Left kidney (tissue), 1 donor: ENCODE measurements at regions not wholly inside any gene's neighbourhood (a gene's known extent, or its start where the extent isn't known, plus 50 kb on each side); places are given as distances from the start of the nearest gene placed in this dataset.

Source experiments
- DNase-seq: peaks from one replicate; pipeline ENCODE4 v3.0.0-alpha.2; 2013

DNA sequence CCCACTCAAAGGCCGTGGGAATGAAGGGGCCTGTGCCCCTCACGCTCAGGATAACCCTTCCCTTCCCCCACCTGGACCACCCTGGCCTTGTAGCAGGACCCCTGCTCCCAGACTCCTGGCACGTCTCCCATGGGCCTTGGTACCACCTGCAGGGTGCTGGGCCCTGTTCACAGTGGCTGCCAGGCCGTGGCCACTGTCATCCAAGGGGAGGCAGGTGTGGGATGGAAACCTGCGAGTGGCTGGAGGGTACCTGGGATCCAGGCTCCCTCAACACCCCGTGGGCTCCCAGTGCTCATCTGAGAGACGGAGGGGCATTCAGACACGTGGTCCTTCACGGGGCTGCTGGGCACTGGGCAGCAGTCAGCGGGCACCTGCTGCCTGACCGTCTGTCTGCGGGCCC is 75.6 kb upstream of the CIBAR2 start:
- no peak for DNase-seq

DNA sequence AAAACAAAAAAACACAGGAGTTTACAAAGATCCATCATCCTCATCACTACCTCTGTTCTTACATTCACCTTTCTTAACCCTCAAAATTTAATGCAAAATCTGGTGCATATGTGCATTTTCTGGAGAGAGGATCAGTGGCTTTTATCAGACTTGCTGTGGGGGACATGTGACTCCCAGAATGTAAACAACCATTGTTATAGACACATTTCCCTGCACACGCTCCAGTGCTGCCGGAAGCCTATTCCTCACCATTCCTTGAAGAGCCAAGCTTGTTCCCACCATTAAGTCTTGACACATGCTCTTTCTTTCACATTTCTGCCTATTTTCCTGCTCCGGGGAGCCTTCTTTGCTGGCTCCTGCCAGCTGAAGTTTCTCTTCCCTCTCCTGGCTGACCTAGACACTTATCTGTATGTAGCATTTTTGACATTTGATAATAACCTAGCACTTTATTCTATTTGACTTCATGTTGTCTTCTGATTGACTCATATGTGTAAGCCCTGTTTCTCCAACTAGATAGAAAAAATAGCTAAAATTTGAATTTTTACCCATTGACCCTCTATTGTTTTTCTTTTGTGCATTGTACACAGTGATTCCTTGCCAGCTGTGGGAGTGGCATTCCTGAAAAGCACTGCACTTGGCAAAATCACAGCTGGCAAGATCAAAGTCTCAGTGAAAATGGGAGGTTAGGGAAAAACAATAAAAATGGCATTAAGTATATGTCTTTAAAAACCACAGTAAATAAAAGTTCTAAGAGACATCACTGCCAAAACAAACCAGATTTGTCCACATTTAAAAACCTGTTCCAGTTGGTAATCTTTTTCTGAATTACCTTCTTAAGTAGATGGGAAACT is 76.8 kb upstream of the CIBAR2 start:
- DNase-seq: no peak

DNA sequence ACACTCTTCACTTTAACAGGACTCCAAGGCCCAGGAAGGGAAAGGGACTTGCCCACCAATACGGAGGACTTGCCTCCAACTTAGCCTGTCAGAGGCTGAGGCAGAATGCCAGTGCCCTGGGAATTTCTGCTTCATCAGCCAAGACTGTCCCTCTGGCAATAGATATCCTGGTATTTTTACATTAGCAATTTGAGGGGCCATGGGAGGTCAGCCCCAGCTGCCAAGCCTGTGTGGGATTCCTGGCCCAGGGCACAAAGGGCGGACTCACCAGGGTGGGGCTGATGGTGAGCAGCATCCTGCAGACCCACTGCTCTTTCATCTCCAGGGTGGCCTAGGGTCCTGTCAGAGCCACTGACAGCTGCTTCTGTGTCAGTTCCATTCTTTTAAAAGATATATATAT is 78.3 kb upstream of the CIBAR2 start:
- no peak for DNase-seq

DNA sequence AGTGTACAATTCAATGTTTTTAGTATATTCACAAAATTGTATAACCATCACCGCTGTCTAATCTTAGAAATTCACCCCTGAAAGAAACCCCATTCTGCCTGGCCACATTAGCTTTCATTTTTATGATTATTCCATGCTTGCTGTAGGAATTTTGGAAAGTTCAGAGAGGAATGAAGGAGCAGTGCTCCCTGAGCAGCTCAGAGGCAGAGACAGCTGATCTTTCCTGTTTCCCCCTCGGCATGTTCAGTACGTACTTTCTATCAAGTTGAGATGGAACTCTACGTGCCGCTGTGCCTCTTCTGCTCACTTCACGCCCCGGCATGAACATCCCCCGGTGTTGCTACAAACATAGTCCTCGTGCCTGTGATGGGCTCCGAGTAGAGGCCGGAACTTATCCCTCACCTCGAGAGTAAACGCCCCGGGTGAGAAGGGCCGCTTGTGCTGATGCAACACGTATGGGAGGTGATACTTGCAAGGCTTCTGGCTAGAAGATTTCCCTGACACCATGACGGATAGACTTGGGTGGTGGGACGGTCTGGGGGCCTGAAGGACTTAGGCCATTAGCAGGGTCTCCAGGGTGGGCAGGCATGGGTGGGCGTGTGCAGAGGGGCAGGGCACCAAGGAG is 79.2 kb upstream of the CIBAR2 start:
- DNase-seq: no peak

DNA sequence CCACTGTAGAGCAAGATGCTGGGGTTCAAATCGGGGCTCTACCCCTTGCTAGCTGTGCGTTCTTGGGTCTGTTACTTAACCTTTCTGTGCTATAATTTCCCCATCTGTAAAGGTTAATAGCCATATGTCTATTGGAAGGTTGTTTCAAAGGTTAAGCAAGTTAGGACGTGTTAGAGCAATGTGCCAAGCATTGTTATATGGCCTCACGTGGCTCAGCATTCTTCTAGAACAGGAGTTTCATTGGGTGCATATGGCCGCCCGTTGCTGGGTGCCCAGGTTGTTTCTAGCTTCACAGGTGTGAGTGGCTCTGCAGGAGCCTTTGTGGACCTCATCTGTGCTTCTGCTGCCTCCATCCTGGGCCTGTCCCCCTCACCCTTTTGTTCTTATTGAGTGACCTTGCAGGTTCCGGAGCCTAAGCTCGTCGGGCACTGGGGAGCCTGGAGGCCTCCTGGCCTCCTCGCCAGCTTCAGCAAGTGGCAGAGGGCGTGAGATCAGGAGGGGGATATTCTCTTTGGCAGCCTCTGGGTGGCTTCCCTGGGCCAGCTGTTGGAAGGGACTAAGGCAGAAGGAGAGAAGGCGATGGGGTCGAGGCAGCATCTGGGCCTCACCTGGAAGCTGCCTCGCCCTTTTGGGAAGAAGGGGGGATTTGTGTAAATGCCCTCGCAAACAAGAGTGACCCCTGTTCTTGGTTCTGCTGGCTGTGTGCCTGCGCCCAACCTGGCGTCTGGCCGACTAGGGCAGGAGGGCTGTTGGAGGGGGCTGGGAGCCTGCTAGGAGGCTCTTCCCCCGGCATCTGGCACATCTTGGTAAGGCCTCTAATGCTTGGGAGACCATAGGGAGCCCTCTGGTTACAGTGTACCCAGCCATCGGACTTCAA is 80.2 kb upstream of the CIBAR2 start:
- no peak for DNase-seq

DNA sequence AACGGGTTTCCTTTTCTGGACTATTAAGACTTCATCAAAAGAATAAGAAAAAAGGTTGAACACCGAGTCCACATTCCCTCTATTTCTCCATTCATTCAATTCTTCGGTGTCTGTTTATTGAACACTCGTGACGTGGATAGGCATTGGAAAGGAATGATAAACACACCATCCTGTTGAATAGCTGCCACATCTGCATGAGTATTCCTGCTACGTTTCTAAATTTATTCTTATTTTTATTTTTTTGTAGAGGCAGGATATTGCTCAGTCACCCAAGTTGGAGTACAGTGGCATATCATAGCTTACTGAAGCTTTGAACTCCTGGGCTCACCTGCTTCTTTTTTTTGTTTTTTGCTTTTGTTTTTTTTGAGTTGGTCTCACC is 80.8 kb upstream of the CIBAR2 start:
- no peak for DNase-seq

- no peak for DNase-seq
Measured at GRCh38 chr16:85193876-85194275, 81.6 kb upstream of the CIBAR2 start.

- no peak for DNase-seq
Measured at GRCh38 chr16:85194307-85195270, 82.3 kb upstream of the CIBAR2 start.

DNA sequence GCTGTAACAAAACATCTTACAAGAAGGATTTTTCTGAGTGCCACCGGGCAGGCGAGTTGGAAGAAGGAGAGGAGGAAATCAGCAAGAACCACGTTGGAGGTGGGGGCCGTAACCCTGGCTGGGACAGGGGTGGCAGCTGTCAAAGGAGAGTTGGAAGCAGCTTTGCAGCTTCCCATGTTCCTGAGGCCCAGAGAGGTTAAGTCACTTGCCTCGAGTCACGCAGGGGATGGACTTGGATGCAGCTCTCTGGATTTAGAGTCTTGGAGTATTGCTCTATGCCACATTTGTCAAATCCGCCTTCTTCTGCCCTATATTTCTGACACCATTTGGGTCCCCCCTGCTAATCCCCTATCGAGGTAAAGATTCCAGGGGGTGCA is 83.0 kb upstream of the CIBAR2 start:
- no peak for DNase-seq

- no peak for DNase-seq
Measured at GRCh38 chr16:85195900-85196772, 83.9 kb upstream of the CIBAR2 start.

- no peak for DNase-seq
Measured at GRCh38 chr16:85196976-85197375, 84.7 kb upstream of the CIBAR2 start.

DNA sequence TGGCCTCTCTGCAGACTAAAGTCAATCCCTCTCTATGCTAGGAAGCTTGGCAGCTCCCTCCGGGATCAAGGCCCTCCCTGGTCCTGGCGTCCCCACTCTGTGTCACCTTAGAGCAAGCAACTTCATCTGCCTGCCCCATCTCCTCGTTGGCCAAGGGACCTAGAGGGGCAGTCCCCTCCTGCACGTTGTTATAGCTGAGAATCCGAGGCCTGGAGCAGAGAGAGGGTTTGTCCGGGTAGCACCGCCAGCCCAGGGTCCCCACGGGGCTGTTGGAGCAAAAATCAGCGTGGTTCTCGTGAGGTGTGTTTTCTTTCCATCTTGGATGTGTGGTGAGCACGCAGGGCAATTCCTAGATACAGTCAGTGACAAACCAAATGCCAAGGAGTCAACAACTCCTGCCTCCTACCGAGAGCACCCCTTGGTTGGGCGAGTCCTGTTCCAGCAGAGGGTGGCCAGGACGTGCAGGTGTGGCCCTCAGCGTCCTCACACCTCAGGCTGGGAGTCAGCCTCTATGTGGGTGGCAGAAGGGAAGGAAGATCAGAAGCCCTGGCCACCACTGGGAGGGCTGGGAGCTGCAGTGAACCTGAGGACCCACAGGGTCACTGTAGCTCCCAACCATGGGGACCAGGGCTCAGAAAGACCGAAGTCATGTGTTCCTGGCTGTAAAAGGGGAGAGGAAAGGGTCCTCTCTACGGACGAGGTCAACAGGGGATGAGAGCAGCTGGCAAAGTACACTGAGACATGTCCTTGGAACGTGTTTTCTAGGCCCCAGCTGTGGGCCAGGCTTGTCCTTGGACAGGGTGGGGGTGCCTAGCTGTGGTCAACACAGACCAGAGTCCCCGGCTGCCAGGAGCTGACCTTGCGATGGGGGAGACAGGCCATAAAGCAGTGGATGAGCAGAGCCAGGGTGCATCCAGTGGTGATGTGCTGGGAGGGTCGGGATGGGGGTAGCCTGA is 85.6 kb upstream of the CIBAR2 start:
- DNase-seq: no peak

- DNase-seq: no peak
Measured at GRCh38 chr16:85199069-85199725, 86.9 kb upstream of the CIBAR2 start.

GRCh38 chr16:85199880-85200279 is 87.6 kb upstream of the CIBAR2 start:
- DNase-seq: no peak

GRCh38 chr16:85200471-85201278 is 88.4 kb upstream of the CIBAR2 start:
- no peak for DNase-seq

- no peak for DNase-seq
Measured at GRCh38 chr16:85201574-85201973, 89.3 kb upstream of the CIBAR2 start.

DNA sequence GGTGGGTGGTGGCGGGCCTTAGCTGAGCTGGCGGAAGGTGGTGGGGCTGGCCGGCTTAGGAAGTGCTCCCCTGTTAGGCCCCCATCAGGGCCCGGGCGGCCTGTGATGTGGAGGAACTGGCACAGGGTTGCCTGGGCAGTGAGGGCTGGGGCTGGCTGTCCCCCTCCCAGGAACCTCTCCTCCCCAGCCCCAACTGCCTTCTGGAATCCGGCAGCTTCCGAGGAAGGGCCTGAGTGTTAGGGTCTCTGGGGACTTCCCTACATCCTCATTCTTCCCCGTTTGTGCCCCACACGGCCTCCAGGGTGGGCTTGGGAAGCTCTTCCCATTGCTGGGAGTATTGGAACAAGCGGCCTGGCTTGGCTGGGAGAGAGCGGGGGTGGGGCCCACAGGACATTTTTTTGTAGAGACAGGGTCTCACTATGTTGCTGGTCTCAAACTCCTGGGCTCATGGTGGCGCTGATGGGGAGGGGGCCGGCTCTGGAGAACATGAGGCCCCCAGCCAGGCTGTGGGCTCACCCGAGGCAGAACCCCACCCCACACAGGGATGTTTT is 89.9 kb upstream of the CIBAR2 start:
- DNase-seq: no peak
